GOT3 (cell line): ENCODE measurements at regions not wholly inside any gene's neighbourhood (a gene's known extent, or its start where the extent isn't known, plus 50 kb on each side); places are given as distances from the start of the nearest gene placed in this dataset.

ENCODE experiments used
- DNase-seq: peaks from one replicate; lab custom pipeline; 2025; ENCODE audit warnings: mixed read lengths; lab: John Stamatoyannopoulos, UW

DNA sequence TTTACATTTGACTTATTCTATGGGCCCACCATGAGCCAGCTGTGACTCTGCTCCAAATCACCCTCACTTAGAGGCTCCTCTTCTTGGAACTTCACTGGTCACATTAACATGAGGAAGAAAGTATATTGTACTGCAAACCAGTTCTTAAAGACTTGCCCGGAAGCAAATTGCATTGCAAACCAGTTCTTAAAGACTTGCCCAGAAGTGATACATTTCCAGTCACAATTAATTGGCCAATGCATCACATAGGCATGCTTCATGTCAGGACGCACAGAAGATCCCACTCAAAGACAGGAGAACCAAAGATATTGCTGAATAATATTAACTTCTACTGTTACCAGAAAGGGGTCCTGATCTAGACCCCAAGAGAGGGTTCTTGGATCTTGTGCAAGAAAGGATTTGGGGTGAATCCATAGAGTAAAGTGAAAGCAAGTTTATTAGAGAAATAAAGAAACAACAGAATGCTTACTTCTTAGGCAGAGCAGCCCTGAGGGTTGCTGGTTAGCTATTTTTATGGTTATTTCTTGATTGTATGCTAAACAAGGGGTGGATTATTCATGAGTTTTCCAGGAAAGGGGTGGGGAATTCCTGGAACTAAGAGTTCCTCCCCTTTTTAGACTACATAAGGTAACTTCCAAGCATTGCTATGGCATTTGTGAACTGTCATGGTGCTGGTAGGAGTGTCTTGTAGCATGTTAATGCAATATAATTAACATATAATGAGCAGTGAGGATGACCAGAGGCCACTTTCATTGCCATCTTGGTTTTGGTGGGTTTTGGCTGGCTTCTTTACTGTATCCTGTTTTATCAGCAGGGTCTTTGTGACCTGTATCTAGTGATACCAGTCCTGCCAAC lies 54.6 kb upstream of the HCCS start:
- no peak for DNase-seq

DNA sequence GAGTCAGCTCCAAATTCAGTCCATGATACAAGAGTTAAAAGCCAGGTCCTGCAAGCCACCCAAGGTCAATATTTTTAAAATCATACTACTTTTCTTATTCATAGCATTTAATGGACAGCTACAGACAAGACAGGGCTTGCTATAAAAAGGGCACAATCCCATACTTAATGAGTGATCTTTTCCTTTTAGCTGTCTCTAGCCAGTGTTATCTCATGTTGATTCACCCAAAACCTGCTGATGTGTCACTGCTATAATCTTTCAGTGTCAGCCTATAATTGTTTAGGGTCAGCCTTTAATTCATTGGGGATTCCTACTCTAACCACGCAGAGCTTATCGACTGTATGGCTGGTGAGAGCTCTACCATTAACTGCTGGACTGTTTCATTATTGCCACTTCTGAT lies 51.2 kb upstream of the HCCS start:
- no peak for DNase-seq
